GM18867 (cell line): ENCODE measurements at regions not wholly inside any gene's neighbourhood (a gene's known extent, or its start where the extent isn't known, plus 50 kb on each side); places are given as distances from the start of the nearest gene placed in this dataset.
"Not testable (repeated sequence)": the region's sequence is repeated elsewhere in the genome, so short reads cannot be mapped to it uniquely, and the experiment has no call there.

Experiments used
- ATAC-seq: cut with Tn5 transposase; IDR thresholded peaks from one replicate; pipeline ENCODE4 v1.9.1; 2021; ENCODE audit warnings: mild to moderate bottlenecking, moderate library complexity; ENCODE audit not compliant: unreplicated experiment

GRCh38 chr18:40249390-40250080 is 1705.5 kb upstream of the PIK3C3 start:
- ATAC-seq, result no peak

GRCh38 chr18:40245612-40246011 is 1709.4 kb upstream of the PIK3C3 start:
- ATAC-seq, result not testable (repeated sequence)

- ATAC-seq, result no peak
Measured at GRCh38 chr18:40243607-40244006, 1711.4 kb upstream of the PIK3C3 start.

- ATAC-seq, result no peak
Measured at GRCh38 chr18:40235836-40236235, 1719.2 kb upstream of the PIK3C3 start.

- ATAC-seq, result no peak
Measured at GRCh38 chr18:40235323-40235722, 1719.7 kb upstream of the PIK3C3 start.

GRCh38 chr18:40233931-40234616 is 1721.0 kb upstream of the PIK3C3 start:
- ATAC-seq, result no peak

- ATAC-seq, result no peak
Measured at GRCh38 chr18:40222776-40223175, 1732.3 kb upstream of the PIK3C3 start.

GRCh38 chr18:40216856-40217255 is 1738.2 kb upstream of the PIK3C3 start:
- ATAC-seq, result no peak

GRCh38 chr18:40215979-40216378 is 1739.1 kb upstream of the PIK3C3 start:
- ATAC-seq, result no peak

- ATAC-seq, result no peak
Measured at GRCh38 chr18:40210696-40211095, 1744.3 kb upstream of the PIK3C3 start.

GRCh38 chr18:40208958-40209357 is 1746.1 kb upstream of the PIK3C3 start:
- ATAC-seq, result no peak

GRCh38 chr18:40197711-40198110 is 1757.3 kb upstream of the PIK3C3 start:
- no peak for ATAC-seq

GRCh38 chr18:40186677-40187076 is 1768.4 kb upstream of the PIK3C3 start:
- ATAC-seq, result no peak

GRCh38 chr18:40179729-40180461 is 1775.1 kb upstream of the PIK3C3 start:
- no peak for ATAC-seq

- no peak for ATAC-seq
Measured at GRCh38 chr18:40168026-40168425, 1787.0 kb upstream of the PIK3C3 start.

GRCh38 chr18:40163254-40163653 is 1791.8 kb upstream of the PIK3C3 start:
- ATAC-seq, result no peak

GRCh38 chr18:40160361-40160760 is 1794.7 kb upstream of the PIK3C3 start:
- no peak for ATAC-seq

- no peak for ATAC-seq
Measured at GRCh38 chr18:40159141-40160017, 1795.7 kb upstream of the PIK3C3 start.

- no peak for ATAC-seq
Measured at GRCh38 chr18:40157120-40157519, 1797.9 kb upstream of the PIK3C3 start.

- ATAC-seq, result no peak
Measured at GRCh38 chr18:40152859-40153258, 1802.2 kb upstream of the PIK3C3 start.

GRCh38 chr18:40148960-40149359 is 1806.1 kb upstream of the PIK3C3 start:
- ATAC-seq, result no peak
